ENCODE measurements at regions not wholly inside any gene's neighbourhood (a gene's known extent, or its start where the extent isn't known, plus 50 kb on each side); places are given as distances from the start of the nearest gene placed in this dataset.
"Not testable (repeated sequence)": the region's sequence is repeated elsewhere in the genome, so short reads cannot be mapped to it uniquely, and the experiment has no call there.

DNA sequence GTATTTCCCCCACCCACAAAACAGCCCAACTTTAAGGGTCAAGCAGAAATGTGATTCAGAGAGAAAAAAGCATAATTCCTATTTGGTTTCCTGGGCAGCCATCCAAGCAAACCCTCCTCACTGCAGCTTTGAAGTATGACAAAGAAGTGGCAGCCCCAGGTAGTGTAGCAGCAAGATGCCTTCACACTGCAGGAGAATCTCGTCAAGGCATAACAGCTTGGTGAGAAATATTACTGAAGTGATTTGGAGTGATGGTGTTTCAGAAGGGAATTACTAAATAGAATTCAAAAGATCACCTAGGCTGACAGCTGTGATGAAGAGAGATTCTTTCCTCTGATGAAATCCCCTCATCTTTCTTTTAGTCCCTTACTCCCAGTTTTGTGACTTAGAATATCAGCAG, 173.9 kb downstream of the PYDC2 start:
- H3K4me3 ChIP-seq (ENCODE audit: low read depth, low read length): no peak overlapping the region
- TF ChIP-seq, protein P1, sequence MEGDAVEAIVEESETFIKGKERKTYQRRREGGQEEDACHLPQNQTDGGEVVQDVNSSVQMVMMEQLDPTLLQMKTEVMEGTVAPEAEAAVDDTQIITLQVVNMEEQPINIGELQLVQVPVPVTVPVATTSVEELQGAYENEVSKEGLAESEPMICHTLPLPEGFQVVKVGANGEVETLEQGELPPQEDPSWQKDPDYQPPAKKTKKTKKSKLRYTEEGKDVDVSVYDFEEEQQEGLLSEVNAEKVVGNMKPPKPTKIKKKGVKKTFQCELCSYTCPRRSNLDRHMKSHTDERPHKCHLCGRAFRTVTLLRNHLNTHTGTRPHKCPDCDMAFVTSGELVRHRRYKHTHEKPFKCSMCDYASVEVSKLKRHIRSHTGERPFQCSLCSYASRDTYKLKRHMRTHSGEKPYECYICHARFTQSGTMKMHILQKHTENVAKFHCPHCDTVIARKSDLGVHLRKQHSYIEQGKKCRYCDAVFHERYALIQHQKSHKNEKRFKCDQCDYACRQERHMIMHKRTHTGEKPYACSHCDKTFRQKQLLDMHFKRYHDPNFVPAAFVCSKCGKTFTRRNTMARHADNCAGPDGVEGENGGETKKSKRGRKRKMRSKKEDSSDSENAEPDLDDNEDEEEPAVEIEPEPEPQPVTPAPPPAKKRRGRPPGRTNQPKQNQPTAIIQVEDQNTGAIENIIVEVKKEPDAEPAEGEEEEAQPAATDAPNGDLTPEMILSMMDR (IDR thresholded peaks at IDR 0.05; ENCODE audit: low read depth, low read length, missing control alignments): no peak
- DNase-seq (ENCODE audit: low read depth): no peak
- in situ Hi-C loops (cut with HindIII; ENCODE audit: low sequenced_read_pairs): loop anchor here (5.0 kb wide), 1 partner anchor 38 kb away; no protein-coding TSS in a partner anchor

DNA sequence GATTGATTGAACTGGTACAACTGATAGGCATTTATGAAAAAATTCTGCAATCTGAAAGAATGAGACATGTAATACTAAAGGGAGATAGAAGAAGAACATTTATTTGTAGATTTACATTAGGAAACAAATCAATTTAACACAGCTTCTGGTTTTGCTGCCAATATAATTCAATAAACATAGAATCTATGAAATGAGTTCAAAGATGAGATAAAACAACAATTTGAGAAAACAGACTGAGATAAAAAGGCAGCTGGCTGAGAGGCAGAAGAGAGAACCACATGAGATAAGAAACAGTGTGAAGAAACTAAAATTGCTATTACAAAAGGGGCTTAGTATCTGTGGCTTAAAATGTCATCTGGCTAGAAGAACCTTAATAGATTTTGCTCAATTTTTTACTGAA, 176.6 kb downstream of the PYDC2 start:
- no peak overlapping the region for H3K4me3 ChIP-seq (ENCODE audit: low read depth, low read length)
- DNase-seq (ENCODE audit: low read depth): no peak
- in situ Hi-C loops (cut with HindIII; ENCODE audit: low sequenced_read_pairs): no loop called here
- TF ChIP-seq, protein P1 (IDR thresholded peaks at IDR 0.05; ENCODE audit: low read depth, low read length, missing control alignments): no peak

DNA sequence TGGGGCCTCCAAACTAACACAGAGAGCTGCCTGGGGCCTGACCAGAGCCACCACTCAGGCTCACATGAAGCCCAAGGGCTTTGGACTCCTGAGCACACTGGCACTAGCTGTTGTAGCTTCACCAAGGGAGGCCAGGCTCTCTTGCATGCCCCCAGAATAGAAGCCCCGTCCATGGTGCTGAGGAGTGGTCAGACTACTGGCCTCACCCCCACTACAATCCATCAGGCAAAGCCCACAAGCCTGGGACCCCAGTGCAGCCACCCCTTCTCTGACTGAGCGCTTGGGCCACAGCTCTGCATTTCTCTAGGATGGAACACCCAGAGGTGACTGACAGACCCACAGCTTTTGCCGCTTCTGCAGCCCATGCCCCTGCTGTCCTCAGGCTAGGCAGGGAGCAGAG, 180.8 kb downstream of the PYDC2 start:
- TF ChIP-seq, protein P1 (IDR thresholded peaks at IDR 0.05; ENCODE audit: low read depth, low read length, missing control alignments): no peak
- in situ Hi-C loops (cut with HindIII; ENCODE audit: low sequenced_read_pairs): no loop called here
- H3K4me3 ChIP-seq (ENCODE audit: low read depth, low read length): no peak overlapping the region
- no peak for DNase-seq (ENCODE audit: low read depth)

DNA sequence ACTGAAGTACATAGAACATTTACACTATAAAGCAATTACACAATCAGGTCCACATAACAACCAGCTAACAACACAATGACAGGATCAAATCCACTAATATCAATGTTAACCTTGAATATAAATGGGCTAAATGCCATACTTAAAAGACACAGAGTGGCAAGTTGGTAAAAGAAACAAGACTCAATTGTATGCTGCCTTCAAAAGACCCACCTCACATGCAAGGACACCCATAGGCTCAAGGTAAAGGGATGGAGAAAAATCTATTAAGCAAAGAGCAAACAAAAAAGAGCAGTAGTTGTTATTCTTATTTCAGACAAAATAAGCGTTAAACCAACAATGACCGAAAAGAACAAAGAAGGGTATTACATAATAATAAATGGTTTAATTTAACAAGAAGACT, 183.3 kb downstream of the PYDC2 start:
- in situ Hi-C loops (cut with HindIII; ENCODE audit: low sequenced_read_pairs): no loop called here
- H3K4me3 ChIP-seq (ENCODE audit: low read depth, low read length): no peak overlapping the region
- DNase-seq (ENCODE audit: low read depth): no peak
- TF ChIP-seq, protein P1 (IDR thresholded peaks at IDR 0.05; ENCODE audit: low read depth, low read length, missing control alignments): no peak

DNA sequence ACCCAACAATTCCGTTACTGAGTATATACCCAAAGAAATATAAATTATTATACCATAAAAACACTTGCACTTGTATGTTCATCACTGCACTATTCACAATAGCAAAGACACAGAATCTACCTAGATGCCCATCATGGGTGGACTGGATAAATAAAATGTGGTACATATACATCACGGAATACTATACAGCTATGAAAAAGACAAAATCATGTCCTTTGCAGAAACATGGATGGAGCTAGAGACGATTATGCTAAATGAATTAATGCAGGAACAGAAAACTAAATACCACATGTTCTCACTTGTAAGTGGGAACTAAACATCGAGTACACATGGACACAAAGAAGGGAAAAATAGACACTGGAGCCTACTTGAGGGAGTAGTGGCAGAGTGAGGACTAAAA, 185.3 kb downstream of the PYDC2 start:
- H3K4me3 ChIP-seq (ENCODE audit: low read depth, low read length): no peak overlapping the region
- TF ChIP-seq, protein P1 (IDR thresholded peaks at IDR 0.05; ENCODE audit: low read depth, low read length, missing control alignments): no peak
- in situ Hi-C loops (cut with HindIII; ENCODE audit: low sequenced_read_pairs): no loop called here
- no peak for DNase-seq (ENCODE audit: low read depth)

DNA sequence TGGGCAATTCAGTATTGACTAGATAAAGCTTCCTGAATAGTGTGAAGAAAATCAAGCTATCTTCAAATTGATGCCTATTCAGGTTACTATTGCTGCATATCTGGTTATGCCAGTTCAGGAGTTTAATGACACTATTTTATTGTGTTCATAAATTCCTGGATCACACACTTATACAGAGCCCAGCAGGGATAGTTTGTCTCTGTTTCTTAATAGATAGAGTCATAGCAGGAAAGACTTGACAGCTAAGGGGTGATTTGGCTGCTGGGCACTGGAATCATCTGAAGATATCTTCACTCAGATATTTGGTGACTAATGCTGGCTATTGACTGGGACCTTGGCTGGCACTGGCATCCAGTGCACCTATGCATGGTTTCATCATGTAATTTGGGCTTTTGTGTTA, 187.8 kb downstream of the PYDC2 start:
- H3K4me3 ChIP-seq (ENCODE audit: low read depth, low read length): no peak overlapping the region
- in situ Hi-C loops (cut with HindIII; ENCODE audit: low sequenced_read_pairs): no loop called here
- TF ChIP-seq, protein P1 (IDR thresholded peaks at IDR 0.05; ENCODE audit: low read depth, low read length, missing control alignments): no peak

DNA sequence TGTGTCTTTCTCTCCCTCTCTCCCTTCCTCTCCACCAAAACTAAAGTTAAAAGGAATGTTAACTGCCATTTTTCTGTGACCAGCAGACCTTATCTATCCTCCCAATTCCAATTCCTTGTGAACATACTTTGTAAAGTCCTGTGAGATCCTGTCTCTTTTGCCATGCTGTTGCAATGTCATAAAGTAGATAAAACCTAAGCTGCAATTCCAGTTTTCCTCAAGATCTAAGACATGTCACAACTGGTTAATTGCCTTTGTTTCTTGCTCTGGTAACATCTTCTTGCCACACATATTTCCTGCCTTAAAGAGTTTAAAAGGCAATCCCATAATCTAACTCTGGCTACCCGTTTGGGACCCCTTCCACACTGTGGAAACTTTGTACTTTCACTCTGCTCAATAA, 188.7 kb downstream of the PYDC2 start:
- no peak for DNase-seq (ENCODE audit: low read depth)
- no peak overlapping the region for H3K4me3 ChIP-seq (ENCODE audit: low read depth, low read length)
- TF ChIP-seq, protein P1 (IDR thresholded peaks at IDR 0.05; ENCODE audit: low read depth, low read length, missing control alignments): no peak
- in situ Hi-C loops (cut with HindIII; ENCODE audit: low sequenced_read_pairs): no loop called here

More for the DNA sequence above, 187.8 kb downstream of the PYDC2 start:
- DNase-seq (ENCODE audit: low read depth): no peak

DNA sequence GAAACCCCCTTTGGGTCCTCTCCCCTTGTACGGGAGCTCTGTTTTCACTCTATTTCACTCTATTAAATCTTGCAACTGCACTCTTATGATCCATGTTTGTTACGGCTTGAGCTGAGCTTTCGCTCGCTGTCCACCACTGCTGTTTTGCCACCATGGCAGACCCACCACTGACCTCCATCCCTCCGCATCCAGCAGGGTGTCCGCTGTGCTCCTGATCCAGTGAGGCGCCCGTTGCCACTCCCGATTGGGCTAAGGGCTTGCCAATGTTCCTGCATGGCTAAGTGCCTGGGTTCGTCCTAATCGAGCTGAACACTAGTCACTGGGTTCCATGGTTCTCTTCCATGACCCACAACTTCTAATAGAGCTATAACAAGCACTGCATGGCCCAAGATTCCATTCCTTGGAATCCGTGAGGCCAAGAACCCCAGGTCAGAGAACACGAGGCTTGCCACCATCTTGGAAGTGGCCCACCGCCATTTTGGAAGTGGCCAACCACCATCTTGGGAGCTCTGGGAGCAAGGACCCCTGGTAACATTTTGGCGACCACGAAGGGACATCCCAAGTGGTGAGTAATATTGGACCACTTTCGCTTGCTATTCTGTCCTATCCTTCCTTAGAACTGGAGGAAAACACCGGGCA, 197.9 kb downstream of the PYDC2 start:
- H3K4me3 ChIP-seq (ENCODE audit: low read depth, low read length); in situ Hi-C loops (cut with HindIII; ENCODE audit: low sequenced_read_pairs); DNase-seq (ENCODE audit: low read depth): not testable (repeated sequence)

DNA sequence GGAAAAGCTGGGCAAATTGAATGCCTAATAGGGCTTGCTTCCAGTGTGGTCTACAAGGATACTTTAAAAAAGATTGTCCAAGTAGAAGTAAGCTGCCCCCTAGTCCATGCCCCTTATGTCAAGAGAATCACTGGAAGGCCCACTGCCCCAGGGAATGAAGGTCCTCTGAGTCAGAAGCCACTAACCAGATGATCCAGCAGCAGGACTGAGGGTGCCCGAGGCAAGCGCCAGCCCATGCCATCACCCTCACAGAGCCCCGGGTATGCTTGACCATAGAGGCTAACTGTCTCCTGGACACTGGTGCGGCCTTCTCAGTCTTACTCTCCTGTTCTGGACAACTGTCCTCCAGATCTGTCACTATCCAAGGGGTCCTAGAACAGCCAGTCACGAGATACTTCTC, 201.2 kb downstream of the PYDC2 start:
- in situ Hi-C loops (cut with HindIII; ENCODE audit: low sequenced_read_pairs); H3K4me3 ChIP-seq (ENCODE audit: low read depth, low read length); DNase-seq (ENCODE audit: low read depth): not testable (repeated sequence)
